ENCODE measurements at regions not wholly inside any gene's neighbourhood (a gene's known extent, or its start where the extent isn't known, plus 50 kb on each side); places are given as distances from the start of the nearest gene placed in this dataset.

DNA sequence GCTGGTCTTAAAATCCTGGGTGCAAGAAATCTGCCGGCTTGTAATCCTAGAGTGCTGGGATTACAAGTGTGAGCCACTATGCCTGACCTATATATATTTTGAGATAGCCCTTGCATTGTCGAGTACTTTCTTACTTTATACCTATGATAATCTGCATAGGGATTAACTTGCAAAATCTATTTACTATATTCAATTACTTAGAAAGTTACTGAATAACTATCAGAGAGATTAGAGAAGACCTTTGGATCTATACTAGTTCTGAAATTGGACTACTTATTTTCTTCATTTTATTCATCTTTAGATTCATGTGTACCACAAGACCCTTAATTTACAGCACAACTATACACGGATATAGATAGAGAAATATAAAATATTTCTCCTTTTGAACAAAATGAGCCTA is 1766.0 kb downstream of the NCAM2 start:
- TF ChIP-seq, protein P1, sequence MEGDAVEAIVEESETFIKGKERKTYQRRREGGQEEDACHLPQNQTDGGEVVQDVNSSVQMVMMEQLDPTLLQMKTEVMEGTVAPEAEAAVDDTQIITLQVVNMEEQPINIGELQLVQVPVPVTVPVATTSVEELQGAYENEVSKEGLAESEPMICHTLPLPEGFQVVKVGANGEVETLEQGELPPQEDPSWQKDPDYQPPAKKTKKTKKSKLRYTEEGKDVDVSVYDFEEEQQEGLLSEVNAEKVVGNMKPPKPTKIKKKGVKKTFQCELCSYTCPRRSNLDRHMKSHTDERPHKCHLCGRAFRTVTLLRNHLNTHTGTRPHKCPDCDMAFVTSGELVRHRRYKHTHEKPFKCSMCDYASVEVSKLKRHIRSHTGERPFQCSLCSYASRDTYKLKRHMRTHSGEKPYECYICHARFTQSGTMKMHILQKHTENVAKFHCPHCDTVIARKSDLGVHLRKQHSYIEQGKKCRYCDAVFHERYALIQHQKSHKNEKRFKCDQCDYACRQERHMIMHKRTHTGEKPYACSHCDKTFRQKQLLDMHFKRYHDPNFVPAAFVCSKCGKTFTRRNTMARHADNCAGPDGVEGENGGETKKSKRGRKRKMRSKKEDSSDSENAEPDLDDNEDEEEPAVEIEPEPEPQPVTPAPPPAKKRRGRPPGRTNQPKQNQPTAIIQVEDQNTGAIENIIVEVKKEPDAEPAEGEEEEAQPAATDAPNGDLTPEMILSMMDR (IDR thresholded peaks at IDR 0.05): no peak
- TF ChIP-seq POLR2A (IDR thresholded peaks at IDR 0.05) (no peak), EP300 (IDR thresholded peaks at IDR 0.05) (no peak)

Data from suprapubic skin (tissue), 3 donors.